ENCODE measurements at regions not wholly inside any gene's neighbourhood (a gene's known extent, or its start where the extent isn't known, plus 50 kb on each side); places are given as distances from the start of the nearest gene placed in this dataset.

- TF ChIP-seq POLR2A (IDR thresholded peaks at IDR 0.05), result no peak
- TF ChIP-seq CTCF (IDR thresholded peaks at IDR 0.05), result peak; percentile 58 to 93 (median 82)
Observed at GRCh38 chrX:131841496-131842437, 181.3 kb upstream of the STK26 start.
